HCT116 (cell line): ENCODE measurements at regions not wholly inside any gene's neighbourhood (a gene's known extent, or its start where the extent isn't known, plus 50 kb on each side); places are given as distances from the start of the nearest gene placed in this dataset.

Source experiments
- ATAC-seq: fragments of 200-7000 bp; cut with Tn5 transposase; 2 replicates; pipeline ENCODE4 v1.9.1; 2020; ENCODE audit warnings: mild to moderate bottlenecking, moderate library complexity
- BruUV-seq: library from RNA; stranded (reverse); fragments of 400-500 nt; replicated peaks from 2 replicates; lab custom pipeline; 2021; lab: Mats Ljungman, UMichigan
- CTCF ChIA-PET: fragments of 300-600 bp; sonication (Branson Sonifier 250); formaldehyde crosslinking; loops from one replicate; lab custom pipeline; 2021; ENCODE audit warnings: antibody characterized with exemption; lab: Charles Lee
- POLR2A ChIA-PET: fragments of 300-600, 350-600 bp; sonication (Branson Sonifier 250); formaldehyde crosslinking; loops from one replicate; lab custom pipeline; 2021; ENCODE audit warnings: antibody characterized with exemption; lab: Charles Lee
- RAD21 ChIA-PET, 2 experiments: fragments of 300-600 bp; sonication (Branson Sonifier 250); formaldehyde crosslinking; loops; one replicate each; lab custom pipeline; 2023; ENCODE audit warnings: low total read pairs in 2 of 2; ENCODE audit not compliant: uncharacterized antibody in 2 of 2, unreplicated experiment in 2 of 2, low non-redundant PET in 1 of 2; lab: Charles Lee
- DNase-seq: peaks from one replicate; pipeline ENCODE4 v3.0.0-alpha.2; 2010; ENCODE audit warnings: low read depth, low spot score
- H2AFZ ChIP-seq: fragments of 200-600 bp; shearing (Covaris generic), sonication (generic); 2 replicates; pipeline ENCODE4 v1.6.1; 2017; ENCODE audit warnings: low read depth, mixed run types, mixed read lengths, antibody characterized with exemption, low read length; ENCODE audit not compliant: poor library complexity, severe bottlenecking
- H3K27ac ChIP-seq: 2 replicates; pipeline ENCODE4 v1.5.1; 2012; ENCODE audit warnings: low read depth, low read length
- H3K27me3 ChIP-seq: fragments of 200-600 bp; sonication (generic); 2 replicates; pipeline ENCODE4 v1.6.1; 2016; ENCODE audit warnings: mixed run types, low read length, mixed read lengths; ENCODE audit not compliant: insufficient read depth
- H3K36me3 ChIP-seq, 2 experiments: fragments of 200-500 bp in 1 of 2; fragments of 200-600 bp in 1 of 2; sonication (Bioruptor generic) in 1 of 2; sonication (generic) in 1 of 2; 2 replicates each; pipeline versions ENCODE4 v1.5.1 to v1.6.1; 2014 to 2016; ENCODE audit warnings: low read length in 2 of 2, inconsistent platforms in 1 of 2, mixed read lengths in 1 of 2, mixed run types in 1 of 2; ENCODE audit not compliant: insufficient read depth in 2 of 2, control insufficient read depth in 1 of 2
- H3K4me1 ChIP-seq, 2 experiments: fragments of 200-600 bp in 1 of 2; sonication (generic) in 1 of 2; 2 replicates each; pipeline versions ENCODE4 v1.5.1 to v1.6.1; 2012 to 2017; ENCODE audit warnings: low read length in 2 of 2, inconsistent platforms in 1 of 2, mild to moderate bottlenecking in 1 of 2, mixed read lengths in 1 of 2, mixed run types in 1 of 2, moderate library complexity in 1 of 2; ENCODE audit not compliant: insufficient read depth in 2 of 2, control insufficient read depth in 1 of 2
- H3K4me2 ChIP-seq: fragments of 200-600 bp; sonication (generic); 2 replicates; pipeline ENCODE4 v1.6.1; 2017; ENCODE audit warnings: mixed run types, low read length, mixed read lengths
- H3K4me3 ChIP-seq, 2 experiments: fragments of 200-600 bp in 1 of 2; sonication (generic) in 1 of 2; replicated peaks in 1 of 2; 2 replicates each; pipeline ENCODE4 v1.5.1; 2011 to 2016; ENCODE audit warnings: low read length in 2 of 2, control low read depth in 1 of 2, low read depth in 1 of 2, mild to moderate bottlenecking in 1 of 2, mixed read lengths in 1 of 2, mixed run types in 1 of 2
- H3K79me2 ChIP-seq: fragments of 200-600 bp; sonication (generic); 2 replicates; pipeline ENCODE4 v1.6.1; 2017; ENCODE audit warnings: mild to moderate bottlenecking, mixed run types, low read length, moderate library complexity, mixed read lengths; ENCODE audit not compliant: insufficient read depth
- H3K9ac ChIP-seq: fragments of 200-600 bp; sonication (generic); 2 replicates; pipeline ENCODE4 v1.6.1; 2016; ENCODE audit warnings: low read length, mixed read lengths
- H3K9me2 ChIP-seq: fragments of 200-600 bp; sonication (generic), shearing (Covaris generic); 2 replicates; pipeline ENCODE4 v1.6.1; 2017; ENCODE audit warnings: mixed run types, mild to moderate bottlenecking, moderate library complexity; ENCODE audit not compliant: insufficient read depth
- H3K9me3 ChIP-seq, 2 experiments: fragments of 200-500 bp in 1 of 2; fragments of 200-600 bp in 1 of 2; sonication (Bioruptor generic) in 1 of 2; sonication (generic) in 1 of 2; 2 replicates each; pipeline ENCODE4 v1.6.1; 2014 to 2017; ENCODE audit warnings: low read length in 2 of 2, mixed read lengths in 2 of 2, inconsistent platforms in 1 of 2, low read depth in 1 of 2, mild to moderate bottlenecking in 1 of 2, mixed run types in 1 of 2, moderate library complexity in 1 of 2; ENCODE audit not compliant: control insufficient read depth in 1 of 2, insufficient read depth in 1 of 2
- H4K20me1 ChIP-seq: fragments of 200-600 bp; sonication (generic), shearing (Covaris generic); 2 replicates; pipeline ENCODE4 v1.6.1; 2017; ENCODE audit warnings: mixed run types, mild to moderate bottlenecking, moderate library complexity; ENCODE audit not compliant: insufficient read depth
- CBX3 ChIP-seq: IDR thresholded peaks from 2 replicates; pipeline ENCODE4 v1.6.1; 2012; ENCODE audit warnings: low read depth
- CEBPB ChIP-seq: IDR thresholded peaks from 2 replicates; pipeline ENCODE4 v1.6.1; 2012; ENCODE audit warnings: low read depth
- EGR1 ChIP-seq: IDR thresholded peaks from 2 replicates; pipeline ENCODE4 v1.6.1; 2012; ENCODE audit warnings: low read depth
- EZH2 ChIP-seq: fragments of 200-600 bp; sonication (generic); IDR thresholded peaks from 2 replicates; pipeline ENCODE4 v1.6.1; 2017; ENCODE audit warnings: antibody characterized with exemption, mixed run types
- EZH2phosphoT487 ChIP-seq: fragments of 200-600 bp; IDR thresholded peaks from 2 replicates; pipeline ENCODE4 v1.6.1; 2018; ENCODE audit warnings: antibody characterized with exemption, borderline replicate concordance
- FOSL1 ChIP-seq: IDR thresholded peaks from 2 replicates; pipeline ENCODE4 v1.6.1; 2012; ENCODE audit warnings: low read depth
- JUND ChIP-seq: IDR thresholded peaks from 2 replicates; pipeline ENCODE4 v1.6.1; 2012
- POLR2A ChIP-seq: IDR thresholded peaks from 2 replicates; pipeline ENCODE4 v1.7.0; 2011; ENCODE audit warnings: borderline replicate concordance; ENCODE audit not compliant: insufficient read depth, insufficient read length; ENCODE audit errors: extremely low read depth
- SIN3A ChIP-seq: IDR thresholded peaks from 2 replicates; pipeline ENCODE4 v1.6.1; 2012; ENCODE audit warnings: low read depth
- SP1 ChIP-seq: IDR thresholded peaks from 2 replicates; pipeline ENCODE4 v1.6.1; 2012; ENCODE audit warnings: low read depth
- SRF ChIP-seq: IDR thresholded peaks from 2 replicates; pipeline ENCODE4 v1.6.1; 2012; ENCODE audit warnings: low read depth
- TCF7L2 ChIP-seq: IDR thresholded peaks from 2 replicates; pipeline ENCODE4 v1.7.0; 2011; ENCODE audit warnings: borderline replicate concordance, inconsistent platforms; ENCODE audit not compliant: insufficient read depth, insufficient read length; ENCODE audit errors: extremely low read depth
- ZNF274 ChIP-seq: fragments of 200-500 bp; sonication (Bioruptor generic); IDR thresholded peaks from 2 replicates; pipeline ENCODE4 v1.6.1; 2014; ENCODE audit warnings: mild to moderate bottlenecking, low read depth, low read length, inconsistent platforms
- intact Hi-C: fragments of 100-400 bp; cut with micrococcal nuclease; formaldehyde crosslinking; loops from 2 replicates; pipeline ENCODE4 v1.10.0; 2022
- TF ChIP-seq, protein P1 (sequence below): IDR thresholded peaks from 2 replicates; pipeline ENCODE4 v1.6.1; 2012
- TF ChIP-seq, protein P2 (sequence below): IDR thresholded peaks from 2 replicates; pipeline ENCODE4 v1.6.1; 2011; ENCODE audit warnings: mild to moderate bottlenecking, low read length, moderate library complexity; ENCODE audit not compliant: insufficient replicate concordance; ENCODE audit errors: extremely low read depth
- TF ChIP-seq, protein P3 (sequence below): IDR thresholded peaks from 2 replicates; pipeline ENCODE4 v1.6.1; 2012
- TF ChIP-seq, protein P4 (sequence below): IDR thresholded peaks from 2 replicates; pipeline ENCODE4 v1.6.1; 2012; ENCODE audit warnings: low read depth

DNA sequence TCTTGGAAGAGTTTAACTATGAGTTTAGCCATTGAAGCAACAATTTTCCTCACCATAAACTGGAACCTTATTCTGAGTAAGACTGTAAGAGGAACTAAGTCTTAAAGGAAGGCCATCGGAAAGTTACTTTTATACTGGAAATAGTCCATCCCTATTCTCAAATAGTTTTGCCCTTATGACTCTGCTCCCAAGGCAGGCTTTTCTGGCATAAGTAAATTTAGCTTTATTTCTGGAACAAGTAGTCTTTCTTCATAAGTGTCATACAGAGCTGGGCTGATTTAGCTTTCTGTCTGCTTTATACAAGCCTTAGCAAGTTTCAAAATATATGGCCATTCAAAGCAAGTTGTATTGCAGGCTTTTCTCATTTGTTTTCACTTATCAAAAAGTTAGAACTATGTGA, 328.1 kb downstream of the HACE1 start:
- TF ChIP-seq FOSL1 (no peak), SIN3A (no peak), SP1 (no peak), CEBPB (no peak), SRF (no peak), CBX3 (no peak), EGR1 (no peak), EZH2 (no peak), TCF7L2 (no peak), EZH2phosphoT487 (no peak), POLR2A (no peak), JUND (no peak), ZNF274 (no peak)
- TF ChIP-seq, protein P1, sequence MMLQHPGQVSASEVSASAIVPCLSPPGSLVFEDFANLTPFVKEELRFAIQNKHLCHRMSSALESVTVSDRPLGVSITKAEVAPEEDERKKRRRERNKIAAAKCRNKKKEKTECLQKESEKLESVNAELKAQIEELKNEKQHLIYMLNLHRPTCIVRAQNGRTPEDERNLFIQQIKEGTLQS: no peak
- TF ChIP-seq, protein P2, sequence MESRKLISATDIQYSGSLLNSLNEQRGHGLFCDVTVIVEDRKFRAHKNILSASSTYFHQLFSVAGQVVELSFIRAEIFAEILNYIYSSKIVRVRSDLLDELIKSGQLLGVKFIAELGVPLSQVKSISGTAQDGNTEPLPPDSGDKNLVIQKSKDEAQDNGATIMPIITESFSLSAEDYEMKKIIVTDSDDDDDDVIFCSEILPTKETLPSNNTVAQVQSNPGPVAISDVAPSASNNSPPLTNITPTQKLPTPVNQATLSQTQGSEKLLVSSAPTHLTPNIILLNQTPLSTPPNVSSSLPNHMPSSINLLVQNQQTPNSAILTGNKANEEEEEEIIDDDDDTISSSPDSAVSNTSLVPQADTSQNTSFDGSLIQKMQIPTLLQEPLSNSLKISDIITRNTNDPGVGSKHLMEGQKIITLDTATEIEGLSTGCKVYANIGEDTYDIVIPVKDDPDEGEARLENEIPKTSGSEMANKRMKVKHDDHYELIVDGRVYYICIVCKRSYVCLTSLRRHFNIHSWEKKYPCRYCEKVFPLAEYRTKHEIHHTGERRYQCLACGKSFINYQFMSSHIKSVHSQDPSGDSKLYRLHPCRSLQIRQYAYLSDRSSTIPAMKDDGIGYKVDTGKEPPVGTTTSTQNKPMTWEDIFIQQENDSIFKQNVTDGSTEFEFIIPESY: no peak
- TF ChIP-seq, protein P3, sequence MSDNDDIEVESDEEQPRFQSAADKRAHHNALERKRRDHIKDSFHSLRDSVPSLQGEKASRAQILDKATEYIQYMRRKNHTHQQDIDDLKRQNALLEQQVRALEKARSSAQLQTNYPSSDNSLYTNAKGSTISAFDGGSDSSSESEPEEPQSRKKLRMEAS: no peak
- TF ChIP-seq, protein P4, sequence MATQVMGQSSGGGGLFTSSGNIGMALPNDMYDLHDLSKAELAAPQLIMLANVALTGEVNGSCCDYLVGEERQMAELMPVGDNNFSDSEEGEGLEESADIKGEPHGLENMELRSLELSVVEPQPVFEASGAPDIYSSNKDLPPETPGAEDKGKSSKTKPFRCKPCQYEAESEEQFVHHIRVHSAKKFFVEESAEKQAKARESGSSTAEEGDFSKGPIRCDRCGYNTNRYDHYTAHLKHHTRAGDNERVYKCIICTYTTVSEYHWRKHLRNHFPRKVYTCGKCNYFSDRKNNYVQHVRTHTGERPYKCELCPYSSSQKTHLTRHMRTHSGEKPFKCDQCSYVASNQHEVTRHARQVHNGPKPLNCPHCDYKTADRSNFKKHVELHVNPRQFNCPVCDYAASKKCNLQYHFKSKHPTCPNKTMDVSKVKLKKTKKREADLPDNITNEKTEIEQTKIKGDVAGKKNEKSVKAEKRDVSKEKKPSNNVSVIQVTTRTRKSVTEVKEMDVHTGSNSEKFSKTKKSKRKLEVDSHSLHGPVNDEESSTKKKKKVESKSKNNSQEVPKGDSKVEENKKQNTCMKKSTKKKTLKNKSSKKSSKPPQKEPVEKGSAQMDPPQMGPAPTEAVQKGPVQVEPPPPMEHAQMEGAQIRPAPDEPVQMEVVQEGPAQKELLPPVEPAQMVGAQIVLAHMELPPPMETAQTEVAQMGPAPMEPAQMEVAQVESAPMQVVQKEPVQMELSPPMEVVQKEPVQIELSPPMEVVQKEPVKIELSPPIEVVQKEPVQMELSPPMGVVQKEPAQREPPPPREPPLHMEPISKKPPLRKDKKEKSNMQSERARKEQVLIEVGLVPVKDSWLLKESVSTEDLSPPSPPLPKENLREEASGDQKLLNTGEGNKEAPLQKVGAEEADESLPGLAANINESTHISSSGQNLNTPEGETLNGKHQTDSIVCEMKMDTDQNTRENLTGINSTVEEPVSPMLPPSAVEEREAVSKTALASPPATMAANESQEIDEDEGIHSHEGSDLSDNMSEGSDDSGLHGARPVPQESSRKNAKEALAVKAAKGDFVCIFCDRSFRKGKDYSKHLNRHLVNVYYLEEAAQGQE: no peak
- H3K4me3 ChIP-seq: no peak overlapping the region
- H3K9me3 ChIP-seq: no peaks in the 10 kb centered on the region
- RAD21 ChIA-PET: no interaction called here
- H3K9ac ChIP-seq: no peak overlapping the region
- no peak overlapping the region for H3K27ac ChIP-seq
- H3K9me2 ChIP-seq: no peaks in the 10 kb centered on the region
- CTCF ChIA-PET: no interaction called here
- H3K36me3 ChIP-seq: no peaks in the 10 kb centered on the region
- ATAC-seq: no peak
- no peaks in the 10 kb centered on the region for H3K27me3 ChIP-seq
- H3K4me2 ChIP-seq: no peak overlapping the region
- no peak overlapping the region for H2AFZ ChIP-seq
- POLR2A ChIA-PET: no interaction called here
- no peak for DNase-seq
- H4K20me1 ChIP-seq: no peaks in the 10 kb centered on the region
- H3K4me1 ChIP-seq: no peaks in the 10 kb centered on the region
- no peaks in the 10 kb centered on the region for H3K79me2 ChIP-seq
- BruUV-seq: no TSS peak
- intact Hi-C loops: no loop called here
